GM21360 (cell line): ENCODE measurements at regions not wholly inside any gene's neighbourhood (a gene's known extent, or its start where the extent isn't known, plus 50 kb on each side); places are given as distances from the start of the nearest gene placed in this dataset.

Experiments
- ATAC-seq: cut with Tn5 transposase; IDR thresholded peaks from one replicate; pipeline ENCODE4 v1.9.1; 2021; ENCODE audit warnings: mild to moderate bottlenecking, moderate library complexity; ENCODE audit not compliant: unreplicated experiment

DNA sequence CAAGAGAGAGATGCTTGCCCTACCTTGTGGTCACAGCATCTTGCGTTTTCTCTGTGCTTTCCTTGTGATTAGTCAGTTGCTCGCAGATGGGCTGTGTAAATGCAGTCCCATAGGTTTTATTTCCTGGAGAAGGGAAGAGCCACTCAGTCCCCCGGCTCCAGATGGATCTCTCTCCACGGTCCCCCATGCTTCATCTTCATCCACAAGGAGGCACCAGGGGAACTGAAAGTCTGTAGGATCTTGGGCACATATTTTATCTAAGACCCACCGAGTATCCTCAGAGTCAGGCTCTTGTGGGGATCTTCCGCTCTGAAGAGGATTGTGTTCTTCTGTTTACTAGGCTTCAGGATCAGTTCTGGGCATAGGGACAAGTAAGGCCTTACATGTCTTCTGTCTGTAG, 66.8 kb upstream of the E2F8 start:
- ATAC-seq = no peak

DNA sequence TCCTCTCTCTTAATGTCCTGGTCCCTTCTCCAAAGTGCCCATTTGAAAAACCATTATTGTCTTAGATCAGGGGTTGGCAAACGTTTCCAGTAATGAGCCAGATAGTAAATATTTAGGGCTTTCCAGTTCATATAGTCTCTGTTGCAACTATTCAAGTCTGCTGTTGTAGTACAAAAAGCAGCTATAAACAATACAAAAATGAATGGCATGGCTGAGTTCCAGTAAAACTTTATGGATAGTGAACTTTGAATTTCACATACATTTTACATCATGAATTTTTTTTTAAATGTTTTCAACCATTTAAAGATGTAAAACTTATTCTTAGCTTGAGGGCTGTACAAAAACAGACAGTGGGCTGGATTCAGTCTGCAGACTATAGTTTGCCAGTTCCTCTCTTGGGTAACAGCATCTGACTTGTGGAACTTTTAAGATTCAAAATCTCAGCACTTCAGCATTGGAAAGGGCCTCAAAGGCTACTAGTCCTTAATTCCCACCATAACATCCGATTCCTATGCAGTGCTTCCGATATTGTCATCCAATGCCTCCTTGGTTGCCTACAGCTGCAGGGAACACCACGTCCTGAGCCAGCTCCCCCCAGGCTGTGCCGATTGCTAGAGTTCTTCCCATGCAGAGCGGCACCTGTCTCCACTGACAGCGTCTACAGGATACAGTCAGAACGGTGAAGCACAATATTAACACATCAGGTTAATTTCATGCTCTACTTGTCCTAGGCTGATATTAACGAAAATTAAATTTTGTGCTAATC, 65.6 kb upstream of the E2F8 start:
- no peak for ATAC-seq

DNA sequence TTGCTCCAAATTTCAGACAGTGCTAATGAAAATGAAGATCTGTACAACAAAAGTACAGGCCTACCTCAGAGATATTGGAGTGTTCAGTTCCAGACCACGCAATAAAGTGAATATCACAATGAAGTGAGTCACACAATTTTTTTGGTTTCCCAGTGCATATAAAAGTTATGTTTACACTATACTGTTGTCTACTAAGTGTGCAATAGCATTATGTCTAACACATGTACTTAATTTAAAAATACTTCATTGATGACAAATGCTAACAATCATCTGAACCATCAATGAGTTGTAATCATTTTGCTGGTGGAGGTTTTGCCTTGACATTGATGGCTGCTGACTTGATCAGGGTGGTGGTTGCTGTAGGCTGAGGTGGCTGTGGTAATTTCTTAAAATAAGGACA, 60.6 kb upstream of the E2F8 start:
- ATAC-seq = no peak

DNA sequence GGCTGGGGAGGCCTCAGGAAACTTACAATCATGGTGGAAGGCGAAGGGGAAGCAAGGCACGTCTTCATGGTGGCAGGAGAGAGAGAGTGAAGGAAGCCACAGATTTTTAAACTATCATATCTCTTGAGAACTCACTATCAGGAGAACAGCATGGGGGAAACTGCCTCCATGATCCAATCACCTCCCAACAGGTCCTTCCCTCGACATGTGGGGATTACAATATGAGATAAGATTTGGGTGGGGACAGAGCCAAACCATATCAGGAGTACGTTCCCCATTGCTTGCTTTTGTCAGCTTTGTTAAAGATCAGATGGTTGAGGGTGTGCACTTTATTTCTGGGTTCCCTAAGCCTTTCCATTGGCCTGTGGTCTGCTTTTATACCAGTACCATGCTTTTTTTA, 53.7 kb upstream of the E2F8 start:
- no peak for ATAC-seq

GRCh38 chr11:19291064-19291463, 50.3 kb upstream of the E2F8 start:
- ATAC-seq = no peak
